Effector memory CD8-positive, alpha-beta T cell (primary cell): ENCODE measurements at regions not wholly inside any gene's neighbourhood (a gene's known extent, or its start where the extent isn't known, plus 50 kb on each side); places are given as distances from the start of the nearest gene placed in this dataset.
A peak's percentile ranks its signal among the peaks of the same experiment; 100 is the strongest.

Experiments used
- ATAC-seq: fragments of 150-1000 bp; cut with Tn5 transposase; replicated peaks from 2 replicates; pipeline ENCODE4 v1.10.0; 2021; ENCODE audit warnings: mild to moderate bottlenecking, moderate library complexity
- DNase-seq, 3 experiments: peaks; one replicate each; pipeline ENCODE4 v3.0.0; 2021
- H3K27ac Mint-ChIP-seq, 2 donors: one replicate each; pipeline ENCODE4 v1.8.0; 2022; ENCODE audit warnings: mild to moderate bottlenecking in 2 of 2, mixed read lengths in 2 of 2, moderate library complexity in 2 of 2
- H3K27me3 Mint-ChIP-seq, 2 donors: one replicate each; pipeline ENCODE4 v1.8.0; 2022; ENCODE audit warnings: mixed read lengths in 2 of 2
- H3K36me3 Mint-ChIP-seq: one replicate; pipeline ENCODE4 v1.8.0; 2022; ENCODE audit warnings: mild to moderate bottlenecking, moderate library complexity, mixed read lengths; ENCODE audit not compliant: insufficient read depth
- H3K4me1 Mint-ChIP-seq, 2 donors: one replicate each; pipeline ENCODE4 v1.8.0; 2022; ENCODE audit warnings: low read depth in 2 of 2, mixed read lengths in 2 of 2
- H3K4me3 Mint-ChIP-seq, 2 donors: one replicate each; pipeline ENCODE4 v1.8.0; 2022; ENCODE audit warnings: mild to moderate bottlenecking in 2 of 2, mixed read lengths in 2 of 2, moderate library complexity in 2 of 2
- H3K9me3 Mint-ChIP-seq, 2 donors: one replicate each; pipeline ENCODE4 v1.8.0; 2022; ENCODE audit warnings: mixed read lengths in 2 of 2

GRCh38 chr12:124687917-124688316 lies 120.5 kb upstream of the NCOR2 start:
- ATAC-seq (peak; percentile 64), DNase-seq (peak in 1 of 3 experiments; percentile 9)
- H3K4me3 Mint-ChIP-seq = peak overlapping the region; percentile 55 to 63

DNA sequence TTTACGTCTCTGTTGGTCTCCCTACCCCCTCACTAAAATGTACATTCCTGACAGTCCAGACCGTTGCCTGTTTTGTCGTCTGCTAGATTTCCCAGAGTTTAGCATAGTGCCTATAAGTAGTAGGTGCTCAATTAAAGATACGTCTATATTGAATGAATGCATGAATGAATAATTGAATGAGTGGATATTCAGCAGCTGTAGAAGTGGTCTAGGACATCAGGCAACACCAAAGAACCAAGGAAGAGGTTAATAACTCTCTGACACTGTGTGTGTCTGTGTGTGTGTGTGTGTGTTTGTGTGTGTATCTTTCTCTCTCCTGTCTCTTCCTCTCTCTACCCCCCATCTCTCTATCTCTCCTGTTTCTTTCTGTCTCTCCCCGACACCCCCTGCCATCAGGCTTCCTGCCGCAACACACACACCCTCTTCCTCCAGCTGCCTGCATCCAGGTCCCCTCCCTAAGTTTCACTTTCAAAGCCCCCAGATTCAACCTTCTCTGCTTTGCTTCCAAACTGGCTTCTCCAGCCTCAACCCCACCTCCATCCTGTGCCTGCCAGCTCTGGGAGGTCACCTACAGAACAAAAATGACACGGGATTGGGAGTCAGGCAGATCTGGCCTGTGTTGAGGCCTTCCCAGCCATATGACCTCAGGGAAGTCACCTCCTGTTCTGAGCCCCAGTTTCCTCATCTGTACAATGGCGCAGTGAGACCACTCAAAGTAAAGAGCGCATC lies 119.9 kb upstream of the NCOR2 start:
- peak overlapping the region; percentile 55 to 63 for H3K4me3 Mint-ChIP-seq
- peak overlapping the region; percentile 6 to 86 for H3K27ac Mint-ChIP-seq
- H3K36me3 Mint-ChIP-seq = no peaks in the 10 kb centered on the region
- peaks cover 19 to 25% of the 10 kb centered on the region in 2 donors for H3K4me1 Mint-ChIP-seq
- peaks cover 0 to 34% of the 10 kb centered on the region in 2 donors for H3K27me3 Mint-ChIP-seq
- H3K9me3 Mint-ChIP-seq = no peaks in the 10 kb centered on the region
- ATAC-seq (peak; percentile 19), DNase-seq (no peak)

More at GRCh38 chr12:124687917-124688316, 120.5 kb upstream of the NCOR2 start:
- H3K4me1 Mint-ChIP-seq = peaks cover 19 to 25% of the 10 kb centered on the region in 2 donors
- H3K9me3 Mint-ChIP-seq = no peaks in the 10 kb centered on the region
- no peaks in the 10 kb centered on the region for H3K36me3 Mint-ChIP-seq
- peaks cover 0 to 29% of the 10 kb centered on the region in 2 donors for H3K27me3 Mint-ChIP-seq
- peak overlapping the region; percentile 6 to 86 for H3K27ac Mint-ChIP-seq

- H3K9me3 Mint-ChIP-seq = no peaks in the 10 kb centered on the region
- DNase-seq (no peak), ATAC-seq (no peak)
- no peaks in the 10 kb centered on the region for H3K36me3 Mint-ChIP-seq
- no peak overlapping the region for H3K4me3 Mint-ChIP-seq
- peaks cover 19 to 25% of the 10 kb centered on the region in 2 donors for H3K4me1 Mint-ChIP-seq
- H3K27me3 Mint-ChIP-seq = peaks cover 0 to 34% of the 10 kb centered on the region in 2 donors
- peak overlapping the region in 1 of 2 donors; percentile 86 for H3K27ac Mint-ChIP-seq
These were observed 119.2 kb upstream of the NCOR2 start for GRCh38 chr12:124686370-124687173.

DNA sequence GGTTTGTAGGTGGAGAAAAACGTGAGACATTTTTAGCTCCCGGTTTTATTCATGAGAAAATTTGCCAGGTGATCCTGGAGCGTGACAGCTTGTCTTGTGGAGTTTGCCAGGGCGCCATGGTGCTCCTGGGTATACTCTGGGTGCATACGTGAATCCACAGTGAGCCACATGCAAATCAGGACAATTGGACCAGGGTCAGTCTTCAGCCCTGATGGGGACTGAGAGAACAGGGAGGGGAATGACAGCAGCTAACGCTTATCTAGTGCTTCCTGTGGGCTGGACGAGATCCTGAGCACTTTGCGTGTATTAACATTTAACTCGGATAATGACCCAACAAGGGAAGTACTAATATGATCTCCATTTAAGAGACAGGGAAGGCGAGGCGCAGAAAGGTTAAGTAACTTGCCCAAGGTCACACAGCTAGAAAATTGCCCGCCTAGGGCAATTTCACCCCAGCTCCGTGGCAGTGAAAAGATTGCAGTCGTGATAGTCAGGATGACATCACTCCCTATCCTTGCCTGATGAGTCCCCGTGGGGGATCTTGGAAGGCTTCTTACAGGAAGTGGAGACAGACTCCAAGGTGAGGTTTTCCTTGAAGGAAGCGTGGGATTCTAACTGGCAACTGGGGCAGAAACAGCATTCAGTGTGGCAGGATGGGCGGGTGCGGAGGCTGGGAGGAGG lies 118.4 kb upstream of the NCOR2 start:
- Mint-ChIP-seq H3K27ac (no peak overlapping the region), H3K4me3 (no peak overlapping the region), H3K9me3 (no peaks in the 10 kb centered on the region), H3K4me1 (peaks cover 19 to 25% of the 10 kb centered on the region in 2 donors), H3K36me3 (no peaks in the 10 kb centered on the region), H3K27me3 (peaks cover 0 to 34% of the 10 kb centered on the region in 2 donors)
- no peak for DNase-seq
- ATAC-seq = no peak

GRCh38 chr12:124684971-124685688 lies 117.7 kb upstream of the NCOR2 start:
- Mint-ChIP-seq H3K36me3 (no peaks in the 10 kb centered on the region), H3K27ac (peak overlapping the region in 1 of 2 donors; percentile 3)
- DNase-seq = no peak

DNA sequence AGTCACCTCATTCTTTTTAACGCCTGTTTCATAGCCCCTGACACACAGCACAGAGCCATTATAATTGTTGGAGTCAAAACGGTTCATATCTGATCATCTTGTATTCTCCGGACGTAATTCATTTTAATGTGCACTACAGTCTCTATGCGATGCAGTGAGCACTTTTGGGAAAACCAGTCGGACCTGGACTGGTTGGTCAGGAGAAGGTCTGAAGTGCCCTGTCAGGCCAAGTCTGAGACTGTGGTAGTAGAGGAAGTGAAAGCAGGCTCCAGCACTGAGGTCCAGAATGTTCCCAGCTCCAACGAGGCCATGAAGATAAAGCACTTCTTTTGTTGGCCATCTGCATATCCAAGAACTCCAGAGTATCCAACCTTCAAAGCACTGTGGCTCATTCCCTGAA lies 117.1 kb upstream of the NCOR2 start:
- DNase-seq (no peak), ATAC-seq (no peak)
- Mint-ChIP-seq H3K4me3 (no peak overlapping the region), H3K36me3 (no peaks in the 10 kb centered on the region), H3K4me1 (peaks cover 19 to 25% of the 10 kb centered on the region in 2 donors), H3K27me3 (peaks cover 0 to 29% of the 10 kb centered on the region in 2 donors), H3K9me3 (no peaks in the 10 kb centered on the region), H3K27ac (peak overlapping the region in 1 of 2 donors; percentile 3)

More at GRCh38 chr12:124684971-124685688, 117.7 kb upstream of the NCOR2 start:
- Mint-ChIP-seq H3K4me3 (no peak overlapping the region), H3K27me3 (peaks cover 0 to 28% of the 10 kb centered on the region in 2 donors), H3K4me1 (peaks cover 19 to 25% of the 10 kb centered on the region in 2 donors), H3K9me3 (no peaks in the 10 kb centered on the region)
- no peak for ATAC-seq

DNA sequence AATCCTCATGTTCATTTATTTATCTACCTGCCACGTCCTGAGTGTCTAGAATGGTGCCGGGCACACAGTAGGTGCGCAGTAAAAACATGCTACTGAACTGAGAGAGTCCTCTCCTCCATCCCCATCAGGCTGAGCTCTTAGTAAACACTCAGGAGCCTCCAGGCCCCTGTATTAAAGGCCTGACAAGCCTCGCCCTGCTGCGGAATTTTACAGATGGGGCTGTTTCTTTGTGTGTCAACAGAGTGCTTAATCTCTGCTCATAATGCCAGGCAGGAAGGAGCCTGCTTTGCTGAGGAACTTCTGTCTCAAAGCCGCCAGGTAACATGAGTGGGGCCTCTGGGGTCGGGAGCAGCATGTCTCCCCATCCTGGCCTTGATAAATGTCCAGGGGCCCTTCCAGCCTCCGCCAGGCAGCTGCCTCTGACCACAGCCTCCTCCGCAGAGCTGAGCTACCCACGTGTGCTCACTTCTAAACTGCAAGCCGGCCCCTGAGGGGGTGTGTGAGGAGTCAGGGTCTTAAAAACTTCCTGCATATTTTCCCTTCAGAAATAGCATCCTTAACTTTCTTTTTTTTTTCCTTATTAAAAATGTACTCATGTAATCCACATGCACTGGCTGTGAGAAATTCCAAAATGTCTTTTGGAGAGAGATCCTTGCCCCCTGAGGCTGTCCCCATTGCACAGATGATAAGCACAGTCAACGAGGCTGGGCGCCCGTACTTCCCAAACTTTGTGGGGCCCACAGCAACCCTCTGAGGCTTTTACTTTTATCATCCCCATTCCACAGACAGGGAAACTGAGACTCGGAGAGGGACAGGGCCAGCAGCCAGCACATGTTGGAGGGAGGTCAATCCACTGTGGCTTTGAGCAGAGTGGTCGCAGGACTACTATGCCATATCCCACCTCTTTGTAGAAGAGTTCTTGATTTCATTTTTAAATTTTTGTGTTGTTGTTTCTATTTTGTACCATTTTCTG lies 116.0 kb upstream of the NCOR2 start:
- no peaks in the 10 kb centered on the region for H3K9me3 Mint-ChIP-seq
- DNase-seq (no peak), ATAC-seq (no peak)
- H3K27me3 Mint-ChIP-seq = peaks cover 0 to 39% of the 10 kb centered on the region in 2 donors
- H3K4me3 Mint-ChIP-seq = no peak overlapping the region
- H3K36me3 Mint-ChIP-seq = no peaks in the 10 kb centered on the region
- peaks cover 16 to 21% of the 10 kb centered on the region in 2 donors for H3K4me1 Mint-ChIP-seq
- H3K27ac Mint-ChIP-seq = peak overlapping the region in 1 of 2 donors; percentile 3

GRCh38 chr12:124682425-124683151 lies 115.2 kb upstream of the NCOR2 start:
- no peak for ATAC-seq
- Mint-ChIP-seq H3K9me3 (no peaks in the 10 kb centered on the region), H3K27me3 (peaks cover 0 to 39% of the 10 kb centered on the region in 2 donors), H3K4me1 (peaks cover 7 to 12% of the 10 kb centered on the region in 2 donors), H3K4me3 (no peak overlapping the region), H3K27ac (no peak overlapping the region), H3K36me3 (no peaks in the 10 kb centered on the region)
- DNase-seq = no peak

- DNase-seq (no peak), ATAC-seq (no peak)
- H3K4me1 Mint-ChIP-seq = peaks cover under 1 to 7% of the 10 kb centered on the region in 2 donors
- H3K27ac Mint-ChIP-seq = no peak overlapping the region
- no peaks in the 10 kb centered on the region for H3K36me3 Mint-ChIP-seq
- no peak overlapping the region for H3K4me3 Mint-ChIP-seq
- H3K9me3 Mint-ChIP-seq = no peaks in the 10 kb centered on the region
- H3K27me3 Mint-ChIP-seq = peaks cover 0 to 39% of the 10 kb centered on the region in 2 donors
These were observed 114.5 kb upstream of the NCOR2 start for GRCh38 chr12:124681779-124682391.

DNA sequence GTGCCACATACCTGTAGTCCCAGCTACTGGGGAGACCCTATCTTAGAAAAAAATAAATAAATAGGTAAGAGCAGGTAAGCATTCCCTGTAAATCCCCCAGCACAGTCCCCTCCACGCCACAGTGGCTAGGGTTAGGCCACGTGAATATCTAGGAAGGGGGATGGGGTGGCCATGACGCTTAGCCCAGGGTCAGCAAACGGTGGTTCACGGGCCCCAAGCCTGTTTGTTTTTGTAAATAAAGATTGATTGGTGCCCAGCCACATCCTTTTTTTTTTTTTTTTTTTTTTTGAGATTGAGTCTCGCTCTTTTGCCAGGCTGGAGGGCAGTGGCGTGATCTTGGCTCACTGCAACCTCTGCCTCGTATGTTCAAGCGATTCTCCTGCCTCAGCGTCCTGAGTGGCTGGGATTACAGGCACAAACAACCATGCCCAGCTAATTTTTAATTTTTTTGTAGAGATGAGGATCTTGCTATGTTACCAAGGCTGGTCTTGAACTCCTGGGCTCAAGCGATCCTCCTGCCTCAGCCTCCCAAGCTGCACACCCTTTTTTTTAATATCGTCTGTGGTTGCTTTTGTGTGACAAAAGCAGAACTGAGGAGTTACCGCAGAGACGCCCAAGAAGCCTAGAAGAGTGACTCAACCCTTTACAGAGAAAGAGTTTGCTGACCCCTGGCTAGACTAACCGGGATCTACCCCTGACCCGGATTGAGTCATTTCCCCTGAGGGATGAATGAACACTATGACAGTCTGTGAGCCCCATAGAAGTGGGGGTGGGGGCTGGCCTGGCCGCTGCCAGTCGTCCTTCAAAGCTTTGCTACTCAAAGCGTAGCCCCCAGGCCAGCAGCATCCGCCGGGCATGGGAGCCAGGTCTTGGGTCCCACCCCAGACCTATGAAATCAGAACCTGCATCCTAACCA lies 113.7 kb upstream of the NCOR2 start:
- no peaks in the 10 kb centered on the region for H3K36me3 Mint-ChIP-seq
- peaks cover 0 to 37% of the 10 kb centered on the region in 2 donors for H3K27me3 Mint-ChIP-seq
- H3K4me1 Mint-ChIP-seq = peaks cover 0 to 7% of the 10 kb centered on the region in 2 donors
- DNase-seq (no peak), ATAC-seq (peak; percentile 68)
- no peak overlapping the region for H3K27ac Mint-ChIP-seq
- no peaks in the 10 kb centered on the region for H3K9me3 Mint-ChIP-seq
- H3K4me3 Mint-ChIP-seq = no peak overlapping the region
